GM18508 (cell line): ENCODE measurements at regions not wholly inside any gene's neighbourhood (a gene's known extent, or its start where the extent isn't known, plus 50 kb on each side); places are given as distances from the start of the nearest gene placed in this dataset.
A peak's percentile ranks its signal among the peaks of the same experiment; 100 is the strongest.

Experiments used
- ATAC-seq: cut with Tn5 transposase; IDR thresholded peaks from one replicate; pipeline ENCODE4 v1.9.1; 2021; ENCODE audit warnings: moderate number of reproducible peaks; ENCODE audit not compliant: insufficient read depth, unreplicated experiment

DNA sequence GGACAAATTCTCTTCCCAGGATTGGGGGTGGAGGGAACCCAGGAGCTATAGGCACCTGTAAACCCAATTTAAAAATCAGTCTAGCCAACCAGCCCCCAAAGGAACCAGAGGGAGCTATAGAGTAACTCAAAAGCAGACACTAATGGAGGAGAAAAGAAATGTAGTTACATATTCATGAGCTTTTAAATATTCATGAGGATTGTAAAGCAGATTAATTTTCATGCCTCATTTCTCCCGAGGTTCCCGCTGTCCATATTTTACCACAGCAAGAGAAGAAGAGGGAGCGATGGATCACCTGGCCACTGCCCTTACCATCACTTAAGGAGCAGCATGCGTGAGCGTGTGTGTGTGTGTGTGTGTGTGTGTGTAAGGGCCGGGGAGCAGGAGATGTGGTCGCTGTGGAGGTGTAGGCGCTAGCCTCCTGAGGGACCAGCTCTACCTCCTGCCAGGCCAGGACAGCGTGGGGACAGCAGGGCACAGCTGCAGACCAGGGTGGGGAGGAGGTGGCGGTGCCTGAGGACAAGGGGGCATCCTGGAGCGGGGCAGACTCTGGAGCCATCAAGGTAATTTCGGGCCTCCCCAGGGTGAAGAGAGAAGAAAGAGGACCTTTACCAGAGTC, 100.7 kb upstream of the THY1 start:
- ATAC-seq: no peak

DNA sequence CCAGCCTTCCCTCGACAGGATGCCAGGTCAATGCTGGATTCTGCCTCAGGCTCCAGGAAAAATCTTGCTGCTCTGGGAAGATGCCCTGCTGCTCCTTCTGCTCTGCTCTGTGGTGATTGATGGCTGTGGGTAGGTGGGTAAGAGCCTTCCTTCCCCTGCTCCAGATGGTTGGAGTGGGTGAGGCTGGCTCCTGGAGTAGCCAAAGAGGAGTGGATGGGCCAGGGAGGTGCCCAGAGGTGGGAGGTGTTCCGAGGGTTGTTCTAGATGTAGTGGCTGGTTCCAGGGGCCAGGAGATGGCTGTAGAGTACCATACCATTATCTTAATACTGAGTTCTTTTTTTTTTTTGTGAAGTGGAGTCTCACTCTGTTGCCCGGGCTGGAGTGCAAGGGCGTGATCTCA, 99.6 kb upstream of the THY1 start:
- ATAC-seq: no peak

DNA sequence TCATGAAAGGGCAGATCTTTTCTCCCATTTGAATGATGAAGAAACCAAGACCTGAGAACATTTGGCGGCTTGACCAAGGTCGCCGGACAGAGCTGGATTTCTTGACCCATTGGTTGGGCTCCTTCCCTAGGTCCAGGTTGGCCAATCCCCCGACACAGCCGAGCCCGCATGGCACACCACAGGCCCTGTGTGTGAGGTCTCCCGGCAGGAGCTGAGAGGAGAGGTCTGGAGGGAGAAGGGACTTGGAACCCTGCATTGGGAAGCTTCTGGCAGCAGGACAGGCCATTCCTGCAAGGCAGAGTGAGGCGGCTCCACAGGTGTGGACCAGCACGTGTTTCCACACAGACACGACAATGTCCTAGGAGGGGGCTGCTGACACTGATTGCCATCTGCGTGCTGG, 98.6 kb upstream of the THY1 start:
- ATAC-seq: no peak

DNA sequence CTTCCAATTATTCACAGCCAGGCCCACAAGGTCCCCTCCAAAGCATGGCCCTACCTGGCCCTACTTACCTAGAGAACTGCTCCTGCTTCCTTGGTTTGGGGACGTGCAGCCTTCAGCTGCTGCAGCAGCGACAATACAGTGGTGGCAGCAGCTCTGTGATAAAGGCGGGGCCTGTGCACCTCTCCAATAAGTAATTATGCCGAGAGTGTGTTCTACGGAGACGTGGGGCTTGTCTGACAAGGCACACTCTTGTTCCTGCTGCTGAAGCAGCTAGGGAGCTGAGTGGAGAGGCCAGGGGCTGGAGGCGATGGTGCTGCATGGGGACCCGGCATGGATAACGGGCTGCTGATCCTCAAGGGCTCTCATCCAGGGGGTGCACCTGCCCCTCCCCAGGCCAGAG, 98.0 kb upstream of the THY1 start:
- no peak for ATAC-seq

DNA sequence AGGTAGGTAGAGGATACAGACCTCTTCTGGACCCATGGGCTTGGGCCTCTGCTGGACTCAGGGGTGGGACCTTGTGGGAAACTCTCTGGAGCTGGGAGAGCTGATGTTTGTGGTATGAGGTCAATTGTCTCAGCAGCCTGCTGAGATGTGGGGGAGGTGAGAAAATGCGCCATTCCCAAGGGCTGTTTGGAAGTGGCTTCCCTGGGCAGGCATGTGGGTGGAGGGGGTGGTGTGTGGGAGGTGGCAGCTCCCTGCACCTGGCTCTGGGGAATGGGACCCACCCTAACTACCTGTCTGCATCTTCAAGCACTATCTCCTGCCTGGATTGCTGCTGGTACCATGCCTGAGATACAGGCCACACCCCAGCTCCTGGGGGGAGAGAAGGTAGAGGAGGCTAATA, 97.4 kb upstream of the THY1 start:
- no peak for ATAC-seq

DNA sequence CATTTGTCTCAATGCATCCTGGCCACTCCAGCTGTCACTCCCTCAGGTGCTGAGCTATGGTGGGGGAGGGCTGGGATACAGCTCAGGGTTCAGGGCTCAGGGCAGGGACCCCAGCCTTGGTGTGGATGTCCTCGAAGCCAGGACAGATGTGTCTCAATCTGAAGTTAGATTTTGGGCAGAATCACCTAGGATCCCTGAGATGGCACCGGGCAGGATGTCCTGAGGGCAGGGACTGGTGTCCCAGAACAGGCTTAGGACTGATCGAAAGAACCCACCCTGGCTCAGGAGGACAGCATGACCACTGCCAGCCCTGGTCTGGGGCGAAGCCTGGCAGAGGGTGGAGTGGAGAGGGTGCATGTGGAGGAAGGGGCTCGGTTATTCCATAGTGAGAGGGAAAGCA, 96.8 kb upstream of the THY1 start:
- ATAC-seq: no peak

DNA sequence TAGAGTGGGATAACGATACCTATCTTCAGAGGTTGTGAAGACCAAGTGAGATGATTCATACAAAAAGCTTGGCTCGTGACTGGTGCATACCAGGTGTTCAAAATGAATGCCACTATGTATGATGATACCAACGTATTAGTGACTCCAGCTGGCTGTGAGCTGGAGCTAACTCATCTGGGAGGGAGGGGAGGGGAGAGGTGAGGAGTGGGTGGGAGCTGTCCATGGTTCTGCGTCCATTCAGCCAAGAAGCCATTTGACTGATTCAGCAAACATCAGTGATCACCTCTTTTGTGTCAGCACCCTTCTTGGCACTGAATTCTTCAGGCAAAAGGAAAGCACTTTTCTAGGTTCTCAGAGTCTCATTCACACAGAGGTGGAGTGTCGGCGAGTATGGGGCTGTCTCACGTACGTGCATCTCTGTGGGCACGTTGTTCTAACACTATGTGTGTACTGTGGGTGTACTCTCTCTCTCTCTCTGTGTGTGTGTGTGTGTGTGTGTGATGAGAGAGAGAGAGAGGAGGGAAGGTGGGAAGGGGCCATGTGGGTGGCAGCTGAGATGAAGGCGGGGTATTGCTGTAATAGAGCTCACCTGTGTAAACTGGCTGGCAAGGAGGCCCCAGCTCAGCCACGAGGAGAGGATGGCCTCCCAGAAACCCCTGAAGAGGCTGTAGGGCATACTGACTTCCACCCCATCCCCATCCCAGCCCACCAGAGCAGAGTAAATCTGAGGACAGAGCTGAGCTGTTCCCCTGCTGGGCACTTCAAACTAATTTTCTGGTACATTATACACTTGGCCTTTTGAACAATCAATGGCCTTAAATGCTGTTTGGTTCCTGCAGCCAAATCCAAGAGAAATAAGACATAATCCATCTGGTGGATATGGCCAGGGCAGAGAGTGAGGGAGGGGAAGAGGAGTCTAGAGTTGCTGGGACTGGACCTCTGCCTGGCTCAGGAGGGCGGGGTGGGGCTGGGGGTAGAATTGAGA, 96.1 kb upstream of the THY1 start:
- no peak for ATAC-seq

DNA sequence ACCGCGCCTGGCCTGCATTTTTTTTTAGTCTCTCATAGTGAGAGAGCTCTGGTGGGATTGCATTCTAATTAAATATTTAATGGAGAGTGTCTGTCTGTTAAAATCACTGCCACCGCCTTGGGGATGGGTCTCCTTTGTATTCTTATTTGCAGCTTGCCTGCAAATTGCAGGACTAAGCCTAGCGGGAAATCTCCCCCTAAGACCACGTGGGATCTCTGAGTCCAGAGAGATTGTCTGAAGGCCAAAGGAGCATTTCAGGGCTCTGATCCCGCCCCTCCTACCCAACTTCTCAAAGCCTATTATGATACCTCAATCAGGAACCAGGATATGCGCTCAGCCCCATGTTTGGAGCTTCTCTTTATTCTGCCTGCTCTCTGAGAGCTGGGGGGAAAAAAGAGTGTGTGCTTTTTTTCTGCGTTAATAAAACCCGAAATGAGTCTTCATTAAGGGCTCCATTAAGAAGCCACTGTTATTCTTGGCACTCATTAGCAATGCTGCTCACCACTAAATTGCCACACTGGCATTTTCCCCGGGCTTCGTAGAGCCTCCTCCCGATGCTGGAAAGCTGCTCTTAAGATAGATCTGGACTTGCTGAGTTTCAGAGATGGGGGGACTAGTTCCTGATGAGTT, 92.9 kb upstream of the THY1 start:
- ATAC-seq: no peak

DNA sequence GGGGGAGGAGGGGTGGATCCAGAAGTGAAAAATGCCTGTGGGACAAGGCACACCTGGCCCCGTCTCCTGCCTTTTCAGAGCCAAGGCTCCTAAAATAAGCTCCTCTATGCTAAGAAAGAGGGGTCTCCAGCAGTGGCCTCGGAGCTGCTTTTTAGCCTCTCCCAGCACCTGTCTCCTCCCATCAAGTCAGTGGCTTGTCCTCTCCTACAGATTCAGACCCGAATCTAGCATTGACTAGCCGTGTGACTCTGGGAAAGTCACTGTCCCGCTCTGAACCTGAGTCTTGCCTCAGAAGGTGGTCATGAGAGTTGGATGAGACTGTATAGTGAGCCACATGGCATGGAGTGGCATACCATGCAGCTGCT, 90.8 kb upstream of the THY1 start:
- no peak for ATAC-seq

DNA sequence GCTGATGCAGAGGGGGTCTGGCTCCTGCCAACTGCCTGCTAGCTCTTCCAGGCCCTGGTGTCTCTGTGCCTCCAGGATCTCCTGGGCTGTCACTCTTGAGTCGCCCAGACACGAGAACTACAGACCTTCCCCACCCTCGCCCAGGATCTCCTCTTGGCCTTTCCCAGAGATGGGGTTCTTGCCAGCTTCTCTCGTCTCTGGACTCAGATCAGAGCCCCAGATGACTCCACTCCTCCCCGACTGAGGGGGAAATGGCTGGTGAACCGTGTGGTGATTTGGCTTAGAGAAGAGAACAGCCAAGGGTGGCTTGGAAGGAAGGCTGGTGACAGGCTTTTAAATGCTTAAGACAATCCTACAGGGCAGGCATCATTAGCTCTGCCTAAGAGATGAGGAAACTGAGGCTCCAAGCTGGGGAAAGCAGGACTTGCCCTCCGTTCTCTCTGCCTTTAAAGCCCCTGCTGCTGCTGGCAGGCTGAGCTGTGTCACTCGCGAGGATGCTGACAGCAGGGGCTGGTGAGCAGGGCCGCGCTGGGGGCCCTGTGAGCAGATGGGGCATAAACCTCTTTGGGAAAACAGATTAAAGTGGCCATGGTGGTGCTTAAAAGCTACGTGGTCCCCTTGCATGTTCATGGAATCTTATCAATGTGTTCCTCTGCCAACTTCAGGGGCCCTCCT, 90.3 kb upstream of the THY1 start:
- ATAC-seq: no peak

DNA sequence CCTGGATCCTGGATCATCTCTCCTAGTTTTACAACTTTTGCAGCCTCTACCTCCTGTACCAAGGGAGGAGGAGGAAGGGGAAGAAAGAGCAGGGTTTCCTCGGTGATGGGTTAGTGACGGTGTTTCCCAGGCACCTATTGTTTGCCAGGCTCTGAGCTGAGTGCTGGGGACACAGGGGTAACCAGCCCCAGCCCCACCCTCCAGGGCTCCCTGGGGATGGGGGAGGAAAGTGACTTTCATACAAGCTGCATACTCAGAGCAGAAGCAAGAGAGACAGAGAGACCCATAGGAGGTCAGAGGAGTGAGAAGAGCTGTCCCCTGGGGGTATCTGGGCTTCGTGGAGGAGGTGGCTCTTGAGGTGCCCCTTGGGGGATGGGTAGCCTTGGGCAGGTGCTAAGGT, 89.4 kb upstream of the THY1 start:
- ATAC-seq: no peak

DNA sequence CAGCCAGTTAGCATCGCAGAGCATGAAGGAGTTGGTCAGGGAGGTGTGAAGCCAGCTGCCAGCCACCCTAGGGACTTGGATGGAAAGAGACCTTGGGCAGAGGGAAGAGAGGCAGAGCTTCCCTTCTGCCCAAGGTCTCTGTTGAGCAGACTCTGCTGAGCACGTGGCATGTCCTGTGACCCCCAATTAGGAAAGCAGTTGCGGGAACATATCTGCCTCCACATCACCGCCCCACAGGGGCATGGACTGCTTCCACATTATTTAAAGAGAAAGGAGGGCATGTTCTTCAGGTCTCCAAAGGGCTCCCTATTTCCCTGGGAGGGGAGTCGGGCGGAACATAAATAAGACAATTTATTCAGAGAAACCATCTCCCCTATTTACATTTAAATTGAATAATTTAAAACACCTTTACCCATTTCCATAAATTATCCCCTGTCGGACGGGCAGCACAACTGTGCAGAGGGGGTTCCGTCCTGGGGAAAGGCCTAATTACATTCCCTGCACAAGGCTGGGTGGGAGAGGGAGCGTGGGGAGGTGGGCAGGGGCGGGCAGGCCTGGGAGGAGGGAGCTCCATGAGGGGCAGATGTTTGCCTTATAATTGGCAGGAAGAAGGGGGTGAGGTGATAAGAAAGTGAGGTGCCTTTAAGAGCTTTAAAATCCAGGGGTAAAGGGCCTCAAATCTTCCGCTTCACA, 88.8 kb upstream of the THY1 start:
- ATAC-seq: no peak

DNA sequence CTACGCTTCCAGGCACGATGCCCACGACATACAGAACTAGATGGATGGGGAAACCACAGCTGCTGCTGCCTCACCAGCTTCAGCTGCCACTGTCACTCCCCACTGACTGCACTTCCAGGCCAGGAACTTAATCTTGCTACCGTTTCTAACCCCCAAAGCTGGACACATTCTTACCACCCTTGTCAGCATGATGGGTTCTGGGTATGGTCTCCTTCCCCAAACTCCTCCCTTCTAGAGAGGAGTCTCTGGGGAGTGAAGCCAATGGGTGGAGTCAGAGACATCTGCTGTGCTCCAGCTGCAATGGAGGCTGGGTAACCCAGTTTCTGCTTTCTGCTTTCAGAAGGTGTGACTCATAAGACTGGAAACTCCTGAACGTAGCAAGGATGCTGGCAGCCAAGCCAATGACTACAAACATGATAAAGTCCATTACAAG, 87.0 kb upstream of the THY1 start:
- peak; percentile 63 for ATAC-seq

DNA sequence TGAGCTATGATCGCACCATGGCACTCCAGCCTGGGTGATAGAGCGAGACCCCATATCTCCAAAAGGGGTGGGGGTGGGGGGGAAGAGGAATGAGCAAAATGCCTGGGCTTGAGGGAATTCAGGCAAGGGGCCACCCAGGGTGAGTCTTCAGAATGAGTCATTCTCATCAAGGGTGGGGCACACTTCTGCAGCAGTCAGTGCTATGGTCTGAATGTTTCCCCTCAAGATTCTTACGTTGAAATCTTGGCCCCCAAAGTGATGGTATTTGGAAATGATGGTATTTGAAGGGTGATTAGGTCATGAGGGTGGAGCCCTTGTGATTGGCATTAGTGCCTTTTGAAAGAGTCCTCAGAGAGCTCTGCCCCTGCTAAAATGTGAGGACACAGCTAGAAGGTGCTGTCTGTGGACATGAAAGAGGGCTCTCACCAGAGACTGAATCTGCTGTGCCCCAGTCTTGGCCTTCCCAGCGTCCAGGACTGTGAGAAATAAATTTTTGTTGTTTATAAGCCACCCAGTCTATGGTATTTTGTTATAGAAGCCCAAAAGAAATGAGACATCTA, 86.4 kb upstream of the THY1 start:
- ATAC-seq: no peak

DNA sequence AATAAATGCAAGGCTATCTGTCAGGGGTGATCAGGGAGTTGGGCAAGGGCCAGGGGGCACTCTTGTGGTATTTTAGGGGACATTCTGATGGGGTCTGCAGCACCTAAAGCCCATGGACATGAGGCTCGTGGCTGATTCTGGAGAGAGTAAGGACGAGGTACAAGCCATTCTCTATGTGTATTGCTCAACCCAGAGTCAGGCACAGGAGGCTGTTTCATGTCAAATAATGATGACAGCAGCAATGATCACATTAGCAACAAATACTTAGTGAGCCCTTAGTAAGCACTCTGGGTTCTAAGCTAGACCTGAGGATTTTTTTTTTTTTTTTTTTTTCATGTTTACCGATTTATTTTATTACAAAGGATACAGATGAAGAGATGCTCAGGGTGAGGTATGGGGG, 83.5 kb upstream of the THY1 start:
- no peak for ATAC-seq

DNA sequence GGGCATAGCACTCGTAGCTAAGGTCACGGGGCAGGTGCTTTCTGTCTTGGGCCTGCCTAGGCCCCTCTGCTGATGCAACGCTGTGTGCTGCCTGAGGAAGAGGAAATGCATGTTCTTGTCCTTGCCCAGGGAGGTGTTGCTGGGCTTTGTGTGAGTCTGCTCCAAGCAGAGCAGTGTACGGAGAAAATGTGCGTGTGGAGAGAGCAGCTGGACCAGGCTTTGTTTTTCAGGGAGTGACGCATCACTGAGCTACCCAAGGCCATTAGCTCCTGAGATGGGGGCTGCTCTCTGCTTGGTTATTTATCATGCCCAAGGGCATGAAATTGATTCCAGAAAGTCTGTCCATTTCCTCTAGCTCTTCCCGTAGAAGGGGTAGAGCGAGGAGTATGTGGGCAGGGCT, 82.9 kb upstream of the THY1 start:
- no peak for ATAC-seq

DNA sequence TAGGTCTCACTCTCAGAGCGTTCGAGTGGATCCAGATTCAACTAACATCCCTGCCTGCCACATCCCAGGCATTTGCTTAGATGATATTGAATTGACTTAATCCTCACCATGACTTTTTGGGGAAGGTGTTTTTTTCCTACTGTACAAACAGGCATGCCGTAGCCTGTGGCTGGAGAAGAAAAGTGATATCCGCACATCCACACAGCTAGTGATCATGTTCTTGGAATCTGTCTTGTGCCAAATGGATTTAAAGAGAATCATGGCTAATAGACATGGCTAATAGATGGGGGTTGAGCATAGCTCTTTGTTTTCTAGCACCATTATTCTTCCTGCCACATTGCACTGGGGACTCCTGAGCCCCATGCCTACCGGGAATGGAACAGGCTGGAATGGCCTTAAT, 82.1 kb upstream of the THY1 start:
- ATAC-seq: no peak

DNA sequence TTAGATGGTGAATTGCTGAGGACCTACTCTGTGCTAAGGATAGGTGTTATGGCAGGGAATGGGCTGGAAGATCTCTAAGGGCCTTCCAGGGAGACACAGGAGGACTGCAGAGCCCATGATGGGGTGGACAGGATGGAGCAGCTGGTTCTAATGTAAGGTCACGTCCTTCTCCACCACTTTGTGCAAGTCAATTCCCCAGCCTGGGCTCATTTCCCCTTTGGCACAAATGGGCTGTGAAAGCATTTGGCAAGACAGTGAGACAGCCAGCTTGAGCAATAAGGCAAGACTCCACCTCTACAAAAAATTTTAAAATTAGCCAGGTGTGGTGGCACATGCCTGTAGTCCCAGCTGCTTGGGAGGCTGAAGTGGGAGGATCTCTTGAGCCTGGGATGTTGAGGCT, 81.4 kb upstream of the THY1 start:
- no peak for ATAC-seq

DNA sequence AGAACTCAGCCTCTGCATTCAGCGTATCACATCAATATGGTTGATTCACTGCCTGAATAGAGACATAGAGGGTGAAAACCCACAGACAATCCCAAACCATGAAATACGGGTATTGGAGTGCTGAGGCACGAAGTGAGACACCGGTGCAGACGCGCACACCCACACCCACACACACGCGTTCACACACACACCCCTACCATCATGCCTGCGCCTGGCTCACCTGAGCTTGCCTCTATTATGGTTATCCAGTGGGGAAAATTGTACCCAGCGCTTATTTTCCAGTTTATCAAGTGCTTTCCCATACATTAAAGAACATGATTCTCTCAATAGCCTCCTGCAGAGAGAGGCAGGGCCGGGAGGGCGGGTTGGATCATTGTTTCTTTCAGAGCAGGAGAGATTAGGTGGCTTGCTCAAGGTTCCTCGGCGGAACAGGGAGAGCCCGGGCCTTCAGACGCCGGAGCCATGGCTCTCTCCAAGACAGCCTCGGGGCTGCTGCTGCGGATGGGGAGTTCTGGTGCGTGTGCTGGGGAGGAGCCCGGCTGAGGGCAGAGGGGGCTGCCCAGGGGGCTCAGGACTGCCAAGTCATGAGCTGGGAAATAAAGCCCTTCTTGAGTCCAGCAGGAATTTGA, 78.9 kb upstream of the THY1 start:
- no peak for ATAC-seq

DNA sequence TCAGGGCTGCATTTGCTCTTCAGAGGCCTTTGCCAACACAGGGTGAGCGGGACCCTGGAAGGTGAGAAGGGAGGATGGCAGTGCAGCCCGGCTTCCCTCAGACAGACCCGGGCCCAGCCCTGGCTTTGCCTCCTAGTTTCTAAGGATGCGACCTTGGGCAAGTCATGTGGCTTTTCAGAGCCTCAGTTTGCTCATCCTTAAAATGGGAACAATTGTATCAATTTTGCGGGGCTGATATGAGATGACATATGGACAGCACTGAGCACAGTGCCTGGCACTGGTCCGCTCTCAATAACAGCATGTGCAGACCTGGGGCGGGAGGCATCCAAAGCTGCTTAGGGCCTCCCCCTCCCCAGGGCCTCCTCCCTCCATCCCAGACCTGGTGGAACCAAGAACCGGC, 74.7 kb upstream of the THY1 start:
- no peak for ATAC-seq
